Fibroblast of the aortic adventitia (primary cell): ENCODE measurements at regions not wholly inside any gene's neighbourhood (a gene's known extent, or its start where the extent isn't known, plus 50 kb on each side); places are given as distances from the start of the nearest gene placed in this dataset.

Source experiments
- DNase-seq: peaks from one replicate; pipeline ENCODE4 v3.0.0-alpha.2; 2010; ENCODE audit warnings: low read depth
- H3K4me3 ChIP-seq: 2 replicates; pipeline ENCODE4 v1.5.1; 2011; ENCODE audit warnings: low read depth, mild to moderate bottlenecking, control low read depth, low read length, moderate library complexity
- TF ChIP-seq, protein P1 (sequence below): IDR thresholded peaks from 2 replicates; pipeline ENCODE4 v1.5.1; 2011; ENCODE audit warnings: mild to moderate bottlenecking, low read length, control low read depth, inconsistent platforms; ENCODE audit not compliant: insufficient read depth

DNA sequence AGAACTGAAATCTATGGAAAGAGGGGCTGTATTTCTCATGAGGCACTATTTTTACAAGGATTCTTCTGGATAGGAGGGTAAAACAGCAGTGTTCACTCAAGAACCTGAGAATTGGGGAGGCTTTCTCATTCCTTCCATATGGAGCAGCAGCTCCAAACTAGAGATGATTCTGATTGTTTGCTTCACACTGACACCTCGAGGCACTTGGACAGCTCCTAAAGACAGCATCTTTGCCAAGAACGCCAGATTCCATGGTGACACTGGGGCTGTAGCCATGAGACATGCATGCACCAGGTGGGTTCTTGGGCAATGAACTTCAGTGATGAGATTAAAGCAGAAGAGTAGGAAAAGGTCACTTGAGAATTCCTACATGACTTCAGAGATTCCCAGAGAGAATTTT is 361.5 kb upstream of the HTR2A start:
- H3K4me3 ChIP-seq, result no peak overlapping the region
- TF ChIP-seq, protein P1, sequence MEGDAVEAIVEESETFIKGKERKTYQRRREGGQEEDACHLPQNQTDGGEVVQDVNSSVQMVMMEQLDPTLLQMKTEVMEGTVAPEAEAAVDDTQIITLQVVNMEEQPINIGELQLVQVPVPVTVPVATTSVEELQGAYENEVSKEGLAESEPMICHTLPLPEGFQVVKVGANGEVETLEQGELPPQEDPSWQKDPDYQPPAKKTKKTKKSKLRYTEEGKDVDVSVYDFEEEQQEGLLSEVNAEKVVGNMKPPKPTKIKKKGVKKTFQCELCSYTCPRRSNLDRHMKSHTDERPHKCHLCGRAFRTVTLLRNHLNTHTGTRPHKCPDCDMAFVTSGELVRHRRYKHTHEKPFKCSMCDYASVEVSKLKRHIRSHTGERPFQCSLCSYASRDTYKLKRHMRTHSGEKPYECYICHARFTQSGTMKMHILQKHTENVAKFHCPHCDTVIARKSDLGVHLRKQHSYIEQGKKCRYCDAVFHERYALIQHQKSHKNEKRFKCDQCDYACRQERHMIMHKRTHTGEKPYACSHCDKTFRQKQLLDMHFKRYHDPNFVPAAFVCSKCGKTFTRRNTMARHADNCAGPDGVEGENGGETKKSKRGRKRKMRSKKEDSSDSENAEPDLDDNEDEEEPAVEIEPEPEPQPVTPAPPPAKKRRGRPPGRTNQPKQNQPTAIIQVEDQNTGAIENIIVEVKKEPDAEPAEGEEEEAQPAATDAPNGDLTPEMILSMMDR, result no peak
- DNase-seq, result no peak

DNA sequence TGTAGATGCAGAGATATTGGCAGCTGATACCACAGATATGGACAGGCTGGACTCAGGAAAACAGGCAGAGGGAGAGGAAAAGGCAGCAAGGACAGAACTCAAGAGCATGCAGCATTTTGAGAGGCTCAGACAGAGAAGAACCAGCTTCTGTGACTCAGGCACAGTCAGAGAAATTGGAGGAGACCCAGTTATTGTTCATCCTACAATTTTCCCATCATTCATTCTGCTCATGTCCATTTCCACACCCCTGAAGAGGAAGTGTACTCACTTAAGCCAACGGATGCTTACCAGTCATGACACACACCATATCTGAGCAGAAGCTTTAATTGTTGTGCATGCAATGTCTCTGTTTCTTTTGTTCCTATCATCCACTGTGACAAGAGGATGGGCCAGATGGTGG is 359.8 kb upstream of the HTR2A start:
- peak; percentile 90 for DNase-seq
- TF ChIP-seq, protein P1, result no peak
- no peak overlapping the region for H3K4me3 ChIP-seq

DNA sequence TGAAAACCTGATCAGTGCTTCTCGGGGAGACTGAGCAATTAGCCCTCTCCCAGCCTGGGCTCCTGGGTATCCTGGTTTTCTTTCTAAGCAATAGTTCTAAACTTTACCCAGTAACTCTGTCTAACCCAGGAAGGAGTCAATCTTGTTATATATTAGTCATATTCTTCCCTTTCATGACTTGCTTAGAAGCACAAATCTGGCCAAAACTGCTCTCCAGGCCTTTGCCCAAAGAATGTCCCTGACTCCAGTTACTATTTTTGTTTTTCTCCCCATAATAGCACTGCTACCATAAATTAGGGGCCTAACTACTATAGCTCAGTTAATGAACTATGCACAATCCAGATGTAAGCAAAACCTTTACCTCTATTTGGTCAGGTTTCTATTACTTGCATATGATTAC is 355.8 kb upstream of the HTR2A start:
- H3K4me3 ChIP-seq, result no peak overlapping the region
- peak; percentile 62 for DNase-seq
- TF ChIP-seq, protein P1, result no peak

DNA sequence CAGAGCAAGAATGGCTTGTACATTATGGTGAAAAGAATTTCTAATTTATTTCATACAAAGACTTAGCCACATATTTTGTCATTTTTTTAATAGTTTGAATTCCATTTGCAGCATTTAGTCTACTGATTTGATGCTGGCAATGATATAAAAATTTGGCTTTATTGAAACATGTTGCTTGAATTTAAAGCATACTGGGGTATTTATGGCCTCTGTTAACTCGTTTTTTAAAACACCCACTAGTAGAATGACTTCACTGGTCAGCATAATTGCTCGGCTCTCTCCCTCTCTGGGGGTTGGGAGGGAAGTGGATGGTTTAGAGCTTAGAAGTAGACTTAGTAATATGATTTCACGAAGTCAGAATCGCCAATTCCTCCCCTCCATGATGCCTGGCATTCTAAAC is 354.9 kb upstream of the HTR2A start:
- no peak overlapping the region for H3K4me3 ChIP-seq
- peak; percentile 57 for DNase-seq
- TF ChIP-seq, protein P1, result no peak

DNA sequence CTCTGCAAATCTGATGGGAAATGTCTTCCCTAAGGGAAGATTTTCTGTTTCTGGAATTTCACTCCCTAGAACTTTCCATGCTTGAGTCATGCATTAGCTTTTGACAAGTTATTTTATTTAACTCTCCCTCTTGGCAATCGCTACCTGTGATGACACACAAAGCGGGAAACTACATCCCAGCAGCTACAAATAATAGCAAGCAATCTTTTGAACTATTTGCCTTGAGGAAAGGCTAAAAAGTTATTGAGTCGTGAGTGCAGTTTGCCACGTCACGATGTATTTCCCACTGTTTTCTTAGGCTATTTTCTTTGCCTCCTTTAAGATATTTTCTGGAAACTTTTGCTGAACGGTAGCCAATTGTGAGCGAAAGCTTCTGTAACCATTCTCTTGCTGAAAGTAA is 353.3 kb upstream of the HTR2A start:
- TF ChIP-seq, protein P1, result no peak
- peak; percentile 97 for DNase-seq
- H3K4me3 ChIP-seq, result no peak overlapping the region

DNA sequence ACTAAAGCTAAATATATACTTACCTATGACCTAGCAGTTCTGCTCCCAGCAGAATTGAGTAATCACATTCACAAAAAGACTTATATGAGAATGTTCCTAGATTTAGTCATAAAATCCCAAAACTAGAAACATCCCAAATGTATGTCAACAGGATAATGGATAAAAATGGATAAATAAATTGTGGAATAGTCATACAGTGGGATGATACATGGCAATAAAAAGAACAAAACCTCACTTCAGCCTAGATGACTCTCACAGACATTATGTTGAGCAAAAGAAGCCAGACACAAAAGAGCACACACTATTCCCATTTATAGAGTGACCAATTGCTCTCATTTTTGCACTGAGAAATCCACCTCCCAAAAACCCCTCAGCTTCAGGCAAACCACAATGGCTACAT is 352.4 kb upstream of the HTR2A start:
- peak; percentile 34 for DNase-seq
- TF ChIP-seq, protein P1, result no peak
- H3K4me3 ChIP-seq, result no peak overlapping the region

DNA sequence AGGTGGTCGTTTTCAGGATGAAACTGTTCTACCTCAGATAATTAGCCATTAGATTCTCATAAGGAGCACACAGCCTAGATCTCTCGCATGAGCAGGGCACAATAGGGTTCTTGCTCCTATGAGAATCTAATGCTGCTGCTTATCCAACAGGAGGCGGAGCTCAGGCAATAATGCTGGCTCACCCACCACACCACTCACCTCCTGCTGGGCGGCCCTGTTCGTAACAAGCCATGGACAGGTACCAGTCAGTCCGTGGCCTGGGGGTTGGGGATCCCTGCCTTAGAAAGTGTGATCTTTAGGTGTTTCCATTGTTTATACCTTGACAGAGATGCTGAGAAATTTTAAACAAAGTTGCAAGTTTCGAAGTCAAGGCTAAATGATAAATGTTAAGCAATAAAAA is 344.6 kb upstream of the HTR2A start:
- DNase-seq, result no peak
- H3K4me3 ChIP-seq, result no peak overlapping the region
- TF ChIP-seq, protein P1, result no peak
